ENCODE measurements at regions not wholly inside any gene's neighbourhood (a gene's known extent, or its start where the extent isn't known, plus 50 kb on each side); places are given as distances from the start of the nearest gene placed in this dataset.

- TF ChIP-seq ZNF224 (CRISPR knock-in tag; IDR thresholded peaks at IDR 0.05): no peak
- TF ChIP-seq MATR3 (CRISPR knock-in tag; IDR thresholded peaks at IDR 0.05): no peak
- no peak for TF ChIP-seq RBM22 (optimal IDR thresholded peaks at IDR 0.05; ENCODE audit: low read length)
- no peak for TF ChIP-seq ZNF775 (CRISPR knock-in tag; IDR thresholded peaks at IDR 0.05; ENCODE audit: borderline replicate concordance)
Measured at GRCh38 chr4:20589436-20589835, 110.8 kb upstream of the PACRGL start (continued).

GRCh38 chr4:20590849-20591248, 109.4 kb upstream of the PACRGL start:
- Histone ChIP-seq H4K20me1 (ENCODE audit: insufficient read depth, low read length) (no peaks in the 10 kb centered on the region), H3K79me2 (ENCODE audit: insufficient read depth, low read length) (no peaks in the 10 kb centered on the region), H3K4me2 (ENCODE audit: low read depth, low read length) (no peak overlapping the region), H3K4me1 (ENCODE audit: insufficient read depth, low read length) (no peaks in the 10 kb centered on the region), H3K27ac (ENCODE audit: extremely low read length, insufficient read depth, low read length) (no peak overlapping the region), H2AFZ (ENCODE audit: low read length) (no peak overlapping the region), H3K9me3 (ENCODE audit: low read length) (no peaks in the 10 kb centered on the region), H3K4me3 (replicated peaks in 1 of 3; ENCODE audit: insufficient read depth in 1 of 3, low read depth in 2 of 3, low read length in 3 of 3) (no peak overlapping the region), H3K9ac (ENCODE audit: insufficient read depth, low read depth, low read length) (no peak overlapping the region), H3K27me3 (ENCODE audit: control insufficient read depth in 1 of 2, insufficient read depth in 2 of 2, low read length in 2 of 2) (no peaks in the 10 kb centered on the region), H3K36me3 (replicated peaks in 1 of 2; ENCODE audit: control insufficient read depth in 1 of 2, insufficient read depth in 2 of 2, low read length in 2 of 2) (no peaks in the 10 kb centered on the region)
- WGBS (ENCODE audit: low lambda C conversion rate): 0% methylated on average over 2 of the region's 2 CpGs
- ChIA-PET POLR2A (no interaction called here), CTCF (ENCODE audit: low intra/inter-chr PET ratio, low total read pairs) (no interaction called here)
- in situ Hi-C loops (cut with HindIII; ENCODE audit: extremely low pct_ligation_motif_present, low pct_unique_long_range_greater_than_20kb): no loop called here
- ATAC-seq (no peak), DNase-seq (ENCODE audit: low spot score) (no peak), FAIRE-seq (no peak)
- TF ChIP-seq NFATC3 (CRISPR knock-in tag; IDR thresholded peaks at IDR 0.05) (no peak), ZNF547 (CRISPR knock-in tag; IDR thresholded peaks at IDR 0.05) (no peak), USF2 (IDR thresholded peaks at IDR 0.05; ENCODE audit: low read depth, low read length) (no peak), USF2 (CRISPR knock-in tag; IDR thresholded peaks at IDR 0.05; ENCODE audit: borderline replicate concordance) (no peak), HBP1 (CRISPR knock-in tag; IDR thresholded peaks at IDR 0.05; ENCODE audit: low read depth) (no peak), SOX5 (CRISPR knock-in tag; IDR thresholded peaks at IDR 0.05; ENCODE audit: borderline replicate concordance) (no peak), NFE2L1 (CRISPR knock-in tag; IDR thresholded peaks at IDR 0.05; ENCODE audit: borderline replicate concordance) (no peak), RBM22 (optimal IDR thresholded peaks at IDR 0.05; ENCODE audit: low read length) (no peak)
- BruUV-seq (replicated peaks): no TSS peak
- intact Hi-C loops (cut with micrococcal nuclease; ENCODE audit: unreplicated experiment): no loop called here
